ENCODE measurements at regions not wholly inside any gene's neighbourhood (a gene's known extent, or its start where the extent isn't known, plus 50 kb on each side); places are given as distances from the start of the nearest gene placed in this dataset.

- intact Hi-C loops (cut with DNase I): no loop called here
- Histone ChIP-seq H3K4me1 (no peaks in the 10 kb centered on the region), H3K27ac (no peak overlapping the region), H3K4me3 (no peak overlapping the region), H3K36me3 (no peaks in the 10 kb centered on the region), H3K27me3 (ENCODE audit: low read depth) (no peaks in the 10 kb centered on the region), H3K9me3 (no peaks in the 10 kb centered on the region)
- DNase-seq (no peak), ATAC-seq (no peak)
- no peak for TF ChIP-seq CTCF (IDR thresholded peaks at IDR 0.05)
Measured at GRCh38 chr2:187934236-187934635, 357.4 kb upstream of the GULP1 start.

- ATAC-seq (no peak), DNase-seq (no peak)
- Histone ChIP-seq H3K4me3 (no peak overlapping the region), H3K9me3 (no peaks in the 10 kb centered on the region), H3K27me3 (ENCODE audit: low read depth) (no peaks in the 10 kb centered on the region), H3K4me1 (no peaks in the 10 kb centered on the region), H3K36me3 (no peaks in the 10 kb centered on the region), H3K27ac (no peak overlapping the region)
- intact Hi-C loops (cut with DNase I): no loop called here
- TF ChIP-seq CTCF (IDR thresholded peaks at IDR 0.05): no peak
Measured at GRCh38 chr2:187934692-187935091, 357.0 kb upstream of the GULP1 start.

- no peak overlapping the region for H3K27ac ChIP-seq
- H3K9me3 ChIP-seq: no peaks in the 10 kb centered on the region
- H3K36me3 ChIP-seq: no peaks in the 10 kb centered on the region
- H3K4me3 ChIP-seq: no peak overlapping the region
- intact Hi-C loops (cut with DNase I): no loop called here
- no peak for TF ChIP-seq CTCF (IDR thresholded peaks at IDR 0.05)
- H3K27me3 ChIP-seq (ENCODE audit: low read depth): no peaks in the 10 kb centered on the region
- DNase-seq (no peak), ATAC-seq (no peak)
- H3K4me1 ChIP-seq: no peaks in the 10 kb centered on the region
Measured at GRCh38 chr2:187935126-187935525, 356.5 kb upstream of the GULP1 start.

GRCh38 chr2:187936228-187936627 lies 355.4 kb upstream of the GULP1 start:
- no peaks in the 10 kb centered on the region for H3K4me1 ChIP-seq
- intact Hi-C loops (cut with DNase I): no loop called here
- DNase-seq: no peak
- no peak for ATAC-seq
- TF ChIP-seq CTCF (IDR thresholded peaks at IDR 0.05): no peak
- no peaks in the 10 kb centered on the region for H3K9me3 ChIP-seq
- H3K27ac ChIP-seq: no peak overlapping the region
- no peaks in the 10 kb centered on the region for H3K27me3 ChIP-seq (ENCODE audit: low read depth)
- H3K36me3 ChIP-seq: no peaks in the 10 kb centered on the region
- no peak overlapping the region for H3K4me3 ChIP-seq

- Histone ChIP-seq H3K4me1 (no peaks in the 10 kb centered on the region), H3K9me3 (no peaks in the 10 kb centered on the region), H3K27me3 (ENCODE audit: low read depth) (no peaks in the 10 kb centered on the region), H3K36me3 (no peaks in the 10 kb centered on the region), H3K27ac (no peak overlapping the region), H3K4me3 (no peak overlapping the region)
- no peak for ATAC-seq
- no peak for TF ChIP-seq CTCF (IDR thresholded peaks at IDR 0.05)
- DNase-seq: no peak
- intact Hi-C loops (cut with DNase I): no loop called here
Measured at GRCh38 chr2:187939180-187939579, 352.5 kb upstream of the GULP1 start.

- no peak for TF ChIP-seq CTCF (IDR thresholded peaks at IDR 0.05)
- ATAC-seq: no peak
- H3K9me3 ChIP-seq: no peaks in the 10 kb centered on the region
- H3K27me3 ChIP-seq (ENCODE audit: low read depth): no peaks in the 10 kb centered on the region
- no peak for DNase-seq
- no peak overlapping the region for H3K27ac ChIP-seq
- no peaks in the 10 kb centered on the region for H3K36me3 ChIP-seq
- no peak overlapping the region for H3K4me3 ChIP-seq
- intact Hi-C loops (cut with DNase I): no loop called here
- no peaks in the 10 kb centered on the region for H3K4me1 ChIP-seq
Measured at GRCh38 chr2:187942876-187943275, 348.8 kb upstream of the GULP1 start.
